HFFc6 (cell line): ENCODE measurements at regions not wholly inside any gene's neighbourhood (a gene's known extent, or its start where the extent isn't known, plus 50 kb on each side); places are given as distances from the start of the nearest gene placed in this dataset.
"Not testable (repeated sequence)": the region's sequence is repeated elsewhere in the genome, so short reads cannot be mapped to it uniquely, and the experiment has no call there.

Source experiments
- DNase-seq: peaks from one replicate; pipeline ENCODE4 v3.0.0-alpha.2; 2018
- H3K27ac Mint-ChIP-seq: 2 replicates; pipeline ENCODE4 v1.8.0; 2020; ENCODE audit warnings: mild to moderate bottlenecking, mixed read lengths
- H3K27me3 Mint-ChIP-seq: 2 replicates; pipeline ENCODE4 v1.8.0; 2021; ENCODE audit warnings: mild to moderate bottlenecking, moderate library complexity, mixed read lengths; ENCODE audit not compliant: insufficient read depth
- H3K36me3 Mint-ChIP-seq: 2 replicates; pipeline ENCODE4 v1.8.0; 2021; ENCODE audit warnings: low read depth, mixed read lengths
- H3K4me1 Mint-ChIP-seq: 2 replicates; pipeline ENCODE4 v1.8.0; 2020; ENCODE audit warnings: low read depth, mixed read lengths
- H3K4me3 Mint-ChIP-seq: 2 replicates; pipeline ENCODE4 v1.8.0; 2020; ENCODE audit warnings: mild to moderate bottlenecking, moderate library complexity, mixed read lengths
- H3K9me3 Mint-ChIP-seq: 2 replicates; pipeline ENCODE4 v1.8.0; 2020; ENCODE audit warnings: mild to moderate bottlenecking, mixed read lengths
- CTCF ChIP-seq: fragments of 200-600 bp; sonication (generic); IDR thresholded peaks from 2 replicates; pipeline ENCODE4 v1.5.0; 2021; ENCODE audit warnings: antibody characterized with exemption, mild to moderate bottlenecking

DNA sequence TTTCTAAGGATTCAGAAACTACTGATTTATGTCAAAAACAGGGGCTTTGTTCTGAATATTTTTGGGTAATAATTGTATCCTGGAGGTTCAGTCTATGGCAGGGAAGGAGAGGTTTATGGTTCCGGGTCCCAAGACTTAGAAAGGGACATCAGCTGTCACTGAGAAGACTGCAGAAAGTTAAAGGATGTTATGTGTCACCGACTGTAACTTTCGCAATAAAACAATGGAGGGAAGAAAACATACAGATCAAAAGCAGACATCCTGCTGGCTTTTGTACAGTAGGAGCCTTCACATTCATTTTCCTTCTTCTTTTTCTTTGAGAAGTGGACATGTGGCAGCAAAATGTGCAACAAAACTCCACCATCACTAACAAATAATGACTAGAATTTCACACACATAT, 900.7 kb upstream of the SOX11 start:
- Mint-ChIP-seq H3K27me3 (no peaks in the 10 kb centered on the region), H3K9me3 (peaks cover 30% of the 10 kb centered on the region), H3K4me1 (no peaks in the 10 kb centered on the region), H3K27ac (no peak overlapping the region), H3K4me3 (no peak overlapping the region), H3K36me3 (no peaks in the 10 kb centered on the region; the same call in 1 of the 2 replicates)
- no peak for DNase-seq
- TF ChIP-seq CTCF, result no peak

- no peaks in the 10 kb centered on the region; the same call in 1 of the 2 replicates for H3K36me3 Mint-ChIP-seq
- H3K4me1 Mint-ChIP-seq, result no peaks in the 10 kb centered on the region
- TF ChIP-seq CTCF, result no peak
- H3K9me3 Mint-ChIP-seq, result peaks cover 25% of the 10 kb centered on the region
- no peak overlapping the region for H3K27ac Mint-ChIP-seq
- H3K27me3 Mint-ChIP-seq, result no peaks in the 10 kb centered on the region
- H3K4me3 Mint-ChIP-seq, result no peak overlapping the region
- no peak for DNase-seq
These were observed 900.1 kb upstream of the SOX11 start for GRCh38 chr2:4792126-4792525.

DNA sequence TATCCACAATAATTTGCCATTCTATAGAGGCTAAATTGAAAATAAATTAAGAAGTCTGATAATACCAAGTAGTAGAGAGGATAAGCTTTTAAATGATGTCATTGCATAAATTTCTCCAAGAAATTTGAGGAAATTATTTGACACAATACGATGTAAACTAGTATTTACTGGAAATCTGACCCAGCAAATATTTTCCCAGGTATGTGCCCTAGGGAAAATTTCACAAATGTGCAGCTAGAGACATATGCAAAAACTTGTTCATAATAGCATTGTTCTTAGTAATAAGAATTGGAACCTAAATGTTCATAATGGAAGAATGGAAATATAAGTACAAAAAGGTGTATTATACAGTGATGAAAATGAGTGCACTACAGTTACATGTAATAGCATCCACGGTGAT, 888.8 kb upstream of the SOX11 start:
- DNase-seq, result no peak
- no peak for TF ChIP-seq CTCF
- Mint-ChIP-seq H3K27me3 (no peaks in the 10 kb centered on the region), H3K9me3 (peaks cover 49% of the 10 kb centered on the region), H3K4me3 (no peak overlapping the region), H3K36me3 (no peaks in the 10 kb centered on the region), H3K4me1 (no peaks in the 10 kb centered on the region), H3K27ac (no peak overlapping the region)

DNA sequence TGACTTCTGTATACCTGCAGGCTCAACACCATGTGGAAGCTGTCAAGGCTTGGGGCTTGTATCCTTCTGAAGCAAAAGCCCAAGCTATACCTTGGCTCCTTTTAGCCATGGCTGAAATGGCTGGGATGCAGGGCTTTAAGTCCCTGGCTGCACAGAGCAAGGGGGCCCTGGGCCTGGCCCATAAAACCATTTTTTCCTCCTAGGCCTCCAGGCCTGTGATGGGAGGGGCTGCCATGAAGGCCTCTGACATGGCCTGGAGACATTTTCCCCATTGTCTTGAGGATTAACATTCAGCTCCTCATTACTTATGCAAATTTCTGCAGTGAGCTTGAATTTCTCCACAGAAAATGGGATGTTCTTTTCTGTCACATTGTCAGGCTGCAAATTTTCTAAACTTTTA, 878.0 kb upstream of the SOX11 start:
- not testable (repeated sequence) for H3K36me3 Mint-ChIP-seq, H3K27ac Mint-ChIP-seq, DNase-seq, H3K4me1 Mint-ChIP-seq, H3K4me3 Mint-ChIP-seq, H3K27me3 Mint-ChIP-seq
- peaks cover 45% of the 10 kb centered on the region for H3K9me3 Mint-ChIP-seq

DNA sequence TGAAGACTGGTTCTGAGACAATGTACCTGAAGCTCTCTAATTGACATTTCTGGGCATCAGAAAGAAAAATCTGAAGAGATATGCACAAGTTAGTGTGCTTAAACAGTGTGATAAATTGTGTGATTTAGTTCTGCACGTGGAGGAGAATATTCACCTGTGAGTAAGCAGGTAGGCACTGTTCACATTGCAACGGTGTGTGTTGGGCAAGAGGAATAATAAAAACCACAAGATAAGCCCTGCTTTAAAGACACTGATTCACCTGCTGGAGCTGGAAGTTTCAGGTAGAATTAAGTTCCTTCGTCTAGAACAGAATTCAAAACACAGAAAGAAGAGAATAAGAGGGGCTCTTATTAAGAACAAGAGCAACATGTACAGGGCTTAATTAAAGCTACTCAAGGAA, 864.3 kb upstream of the SOX11 start:
- DNase-seq, result no peak
- TF ChIP-seq CTCF, result no peak
- no peak overlapping the region for H3K27ac Mint-ChIP-seq
- no peak overlapping the region for H3K4me3 Mint-ChIP-seq
- H3K4me1 Mint-ChIP-seq, result no peaks in the 10 kb centered on the region
- H3K27me3 Mint-ChIP-seq, result no peaks in the 10 kb centered on the region
- H3K9me3 Mint-ChIP-seq, result peaks cover 27% of the 10 kb centered on the region
- H3K36me3 Mint-ChIP-seq, result no peaks in the 10 kb centered on the region

DNA sequence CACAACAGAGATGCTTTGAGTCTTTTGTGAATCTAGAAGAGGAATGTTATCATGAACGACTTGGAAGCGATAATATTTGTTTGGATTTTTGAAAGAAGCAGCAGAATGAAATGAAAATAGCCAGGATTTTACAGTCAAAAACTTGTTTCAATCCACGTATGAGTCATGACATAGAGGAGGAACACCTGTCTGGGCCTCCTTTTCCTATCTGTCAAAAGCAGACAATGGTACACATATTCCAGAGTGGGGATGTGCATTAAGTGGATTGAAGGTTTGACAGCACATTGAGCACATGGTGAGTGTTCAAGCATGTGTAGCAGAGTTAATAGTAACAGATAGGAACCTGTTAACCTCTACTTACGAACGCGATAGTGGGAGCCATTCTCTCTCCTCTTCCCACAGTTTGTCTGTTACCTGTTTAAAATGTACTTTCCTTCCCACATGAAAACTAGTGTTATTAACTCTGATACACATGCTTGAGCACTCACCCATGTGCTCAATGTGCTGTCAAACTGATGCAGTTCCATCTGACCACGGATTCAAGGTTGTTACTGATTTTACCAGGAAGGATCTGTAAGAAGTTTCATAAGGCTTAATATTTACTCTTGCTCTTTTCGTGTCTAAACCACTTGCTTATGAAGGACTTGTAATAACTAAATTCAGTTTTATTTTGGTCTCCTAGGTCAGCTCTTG, 863.4 kb upstream of the SOX11 start:
- no peak for TF ChIP-seq CTCF
- H3K27ac Mint-ChIP-seq, result no peak overlapping the region
- H3K4me1 Mint-ChIP-seq, result no peaks in the 10 kb centered on the region
- no peaks in the 10 kb centered on the region for H3K27me3 Mint-ChIP-seq
- H3K9me3 Mint-ChIP-seq, result peaks cover 30% of the 10 kb centered on the region
- DNase-seq, result no peak
- no peak overlapping the region for H3K4me3 Mint-ChIP-seq
- no peaks in the 10 kb centered on the region for H3K36me3 Mint-ChIP-seq
